HepG2 (cell line): ENCODE measurements at regions not wholly inside any gene's neighbourhood (a gene's known extent, or its start where the extent isn't known, plus 50 kb on each side); places are given as distances from the start of the nearest gene placed in this dataset.

Experiments used
- HNRNPK ChIP-seq: fragments of 200-400 bp; formaldehyde crosslinking; IDR thresholded peaks from 2 replicates; pipeline ENCODE4 v1.6.1; 2018; ENCODE audit warnings: low read length, low read depth, moderate library complexity, mild to moderate bottlenecking; ENCODE audit not compliant: poor library complexity, severe bottlenecking
- NCOA2 ChIP-seq: sonication (generic); formaldehyde crosslinking; IDR thresholded peaks from 2 replicates; pipeline ENCODE4 v1.8.0; 2022; ENCODE audit warnings: inconsistent platforms

GRCh38 chr19:28019371-28019770, 1193.6 kb downstream of the UQCRFS1 start:
- TF ChIP-seq NCOA2 (CRISPR knock-in tag) (no peak), HNRNPK (no peak)
